ENCODE measurements at regions not wholly inside any gene's neighbourhood (a gene's known extent, or its start where the extent isn't known, plus 50 kb on each side); places are given as distances from the start of the nearest gene placed in this dataset.

GRCh38 chr4:54802336-54802735 lies 144.6 kb downstream of the KIT start:
- intact Hi-C loops (cut with micrococcal nuclease), result no loop called here
- Mint-ChIP-seq H3K27ac (peak overlapping the region in 1 of 2 donors; percentile 10), H3K9me3 (peaks cover 4 to 7% of the 10 kb centered on the region in 2 donors), H3K4me1 (peaks cover 9 to 21% of the 10 kb centered on the region in 2 donors), H3K36me3 (peaks cover 7% of the 10 kb centered on the region), H3K27me3 (ENCODE audit: low read depth in 2 of 2) (no peaks in the 10 kb centered on the region), H3K4me3 (no peak overlapping the region)
- Histone ChIP-seq H3K4me3 (ENCODE audit: low read length) (no peak overlapping the region), H3K9me3 (ENCODE audit: control insufficient read depth, insufficient read depth, low read length) (no peaks in the 10 kb centered on the region), H3K27me3 (ENCODE audit: control insufficient read depth, insufficient read depth, low read length) (no peaks in the 10 kb centered on the region), H3K36me3 (ENCODE audit: control insufficient read depth, insufficient read depth, low read length) (no peaks in the 10 kb centered on the region), H3K4me1 (ENCODE audit: control insufficient read depth, insufficient read depth, low read length) (peaks cover 5% of the 10 kb centered on the region), H3K27ac (ENCODE audit: low read length) (no peak overlapping the region)
- no peak for DNase-seq
- WGBS (ENCODE audit: insufficient coverage), result 64% methylated on average over 1 of the region's 2 CpGs
- ATAC-seq, result no peak
- TF ChIP-seq CTCF (IDR thresholded peaks at IDR 0.05), result no peak

GRCh38 chr4:54800831-54801530 lies 143.2 kb downstream of the KIT start:
- ATAC-seq (peak in 1 of 3 donors; percentile 38), DNase-seq (peak in 1 of 2 donors; percentile 7)
- H3K27me3 Mint-ChIP-seq (ENCODE audit: low read depth in 2 of 2), result no peaks in the 10 kb centered on the region
- WGBS (ENCODE audit: insufficient coverage), result 66% methylated on average over 4 of the region's 4 CpGs
- H3K9me3 Mint-ChIP-seq, result peaks cover 2% of the 10 kb centered on the region in 2 donors
- Histone ChIP-seq H3K27ac (ENCODE audit: low read length) (no peak overlapping the region), H3K27me3 (ENCODE audit: control insufficient read depth, insufficient read depth, low read length) (no peaks in the 10 kb centered on the region), H3K9me3 (ENCODE audit: control insufficient read depth, insufficient read depth, low read length) (no peaks in the 10 kb centered on the region), H3K4me1 (ENCODE audit: control insufficient read depth, insufficient read depth, low read length) (peaks cover 5% of the 10 kb centered on the region), H3K4me3 (ENCODE audit: low read length) (no peak overlapping the region), H3K36me3 (ENCODE audit: control insufficient read depth, insufficient read depth, low read length) (no peaks in the 10 kb centered on the region)
- no peak for TF ChIP-seq CTCF (IDR thresholded peaks at IDR 0.05)
- H3K4me1 Mint-ChIP-seq, result peaks cover 14 to 29% of the 10 kb centered on the region in 2 donors
- H3K36me3 Mint-ChIP-seq, result peaks cover 7% of the 10 kb centered on the region
- peak overlapping the region in 1 of 2 donors; percentile 10 for H3K27ac Mint-ChIP-seq
- H3K4me3 Mint-ChIP-seq, result no peak overlapping the region
- intact Hi-C loops (cut with micrococcal nuclease), result no loop called here

- no peak overlapping the region for H3K4me3 ChIP-seq (ENCODE audit: low read length)
- intact Hi-C loops (cut with micrococcal nuclease), result loop anchor here (10.0 kb wide), 1 partner anchor 50 kb away; no protein-coding TSS in a partner anchor
- no peak for TF ChIP-seq CTCF (IDR thresholded peaks at IDR 0.05)
- 77% methylated on average over 4 of the region's 4 CpGs for WGBS (ENCODE audit: insufficient coverage)
- Mint-ChIP-seq H3K36me3 (no peaks in the 10 kb centered on the region), H3K9me3 (no peaks in the 10 kb centered on the region), H3K4me1 (peaks cover 49 to 54% of the 10 kb centered on the region in 2 donors), H3K27ac (peak overlapping the region; percentile 32 to 48), H3K27me3 (ENCODE audit: low read depth in 2 of 2) (no peaks in the 10 kb centered on the region), H3K4me3 (no peak overlapping the region)
- H3K9me3 ChIP-seq (ENCODE audit: control insufficient read depth, insufficient read depth, low read length), result no peaks in the 10 kb centered on the region
- peaks cover 22% of the 10 kb centered on the region for H3K4me1 ChIP-seq (ENCODE audit: control insufficient read depth, insufficient read depth, low read length)
- no peaks in the 10 kb centered on the region for H3K36me3 ChIP-seq (ENCODE audit: control insufficient read depth, insufficient read depth, low read length)
- ATAC-seq (no peak), DNase-seq (no peak)
- no peak overlapping the region for H3K27ac ChIP-seq (ENCODE audit: low read length)
- H3K27me3 ChIP-seq (ENCODE audit: control insufficient read depth, insufficient read depth, low read length), result no peaks in the 10 kb centered on the region
Measured at GRCh38 chr4:54794579-54794978, 136.8 kb downstream of the KIT start.
